ENCODE measurements at regions not wholly inside any gene's neighbourhood (a gene's known extent, or its start where the extent isn't known, plus 50 kb on each side); places are given as distances from the start of the nearest gene placed in this dataset.

- TF ChIP-seq, protein P1, sequence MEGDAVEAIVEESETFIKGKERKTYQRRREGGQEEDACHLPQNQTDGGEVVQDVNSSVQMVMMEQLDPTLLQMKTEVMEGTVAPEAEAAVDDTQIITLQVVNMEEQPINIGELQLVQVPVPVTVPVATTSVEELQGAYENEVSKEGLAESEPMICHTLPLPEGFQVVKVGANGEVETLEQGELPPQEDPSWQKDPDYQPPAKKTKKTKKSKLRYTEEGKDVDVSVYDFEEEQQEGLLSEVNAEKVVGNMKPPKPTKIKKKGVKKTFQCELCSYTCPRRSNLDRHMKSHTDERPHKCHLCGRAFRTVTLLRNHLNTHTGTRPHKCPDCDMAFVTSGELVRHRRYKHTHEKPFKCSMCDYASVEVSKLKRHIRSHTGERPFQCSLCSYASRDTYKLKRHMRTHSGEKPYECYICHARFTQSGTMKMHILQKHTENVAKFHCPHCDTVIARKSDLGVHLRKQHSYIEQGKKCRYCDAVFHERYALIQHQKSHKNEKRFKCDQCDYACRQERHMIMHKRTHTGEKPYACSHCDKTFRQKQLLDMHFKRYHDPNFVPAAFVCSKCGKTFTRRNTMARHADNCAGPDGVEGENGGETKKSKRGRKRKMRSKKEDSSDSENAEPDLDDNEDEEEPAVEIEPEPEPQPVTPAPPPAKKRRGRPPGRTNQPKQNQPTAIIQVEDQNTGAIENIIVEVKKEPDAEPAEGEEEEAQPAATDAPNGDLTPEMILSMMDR (IDR thresholded peaks at IDR 0.05; ENCODE audit: low read depth, low read length): no peak
- no peak for TF ChIP-seq EZH2phosphoT487 (IDR thresholded peaks at IDR 0.05; ENCODE audit: low read depth)
These were observed 416.6 kb downstream of the RAD51AP2 start for GRCh38 chr2:17101596-17101995.
